Tibial nerve (tissue), 4 donors: ENCODE measurements at regions not wholly inside any gene's neighbourhood (a gene's known extent, or its start where the extent isn't known, plus 50 kb on each side); places are given as distances from the start of the nearest gene placed in this dataset.

Source experiments
- CTCF ChIP-seq, 5 experiments: fragments of 200-600 bp in 3 of 5; fragments of 450-650 bp in 2 of 5; sonication (generic) in 3 of 5; IDR thresholded peaks; one replicate each; pipeline ENCODE4 v1.5.1; 2016 to 2019; ENCODE audit warnings: antibody characterized with exemption in 5 of 5, mild to moderate bottlenecking in 3 of 5, moderate library complexity in 2 of 5
- EP300 ChIP-seq, 2 donors: sonication (generic); formaldehyde crosslinking; IDR thresholded peaks; one replicate each; pipeline ENCODE4 v1.6.1; 2017; ENCODE audit warnings: antibody characterized with exemption in 2 of 2, mild to moderate bottlenecking in 1 of 2

GRCh38 chr5:143494595-143494994, 91.1 kb upstream of the NR3C1 start:
- TF ChIP-seq CTCF (IDR thresholded peaks at IDR 0.05) (no peak), EP300 (IDR thresholded peaks at IDR 0.05) (no peak)
